Sigmoid colon (tissue), 3 donors: ENCODE measurements at regions not wholly inside any gene's neighbourhood (a gene's known extent, or its start where the extent isn't known, plus 50 kb on each side); places are given as distances from the start of the nearest gene placed in this dataset.

ENCODE experiments used
- CTCF ChIP-seq, 4 experiments: fragments of 450-650 bp in 3 of 4; fragments of 200-600 bp in 1 of 4; IDR thresholded peaks; one replicate each; pipeline ENCODE4 v1.5.1; 2016 to 2019; ENCODE audit warnings: antibody characterized with exemption in 4 of 4, mild to moderate bottlenecking in 3 of 4, moderate library complexity in 2 of 4
- POLR2A ChIP-seq, 2 donors: fragments of 450-650 bp; IDR thresholded peaks; one replicate each; pipeline ENCODE4 v1.6.1; 2016; ENCODE audit warnings: antibody characterized with exemption in 2 of 2, mild to moderate bottlenecking in 2 of 2, moderate library complexity in 2 of 2

- TF ChIP-seq POLR2A (IDR thresholded peaks at IDR 0.05) (no peak), CTCF (IDR thresholded peaks at IDR 0.05) (no peak)
Observed at GRCh38 chr11:31884080-31884479, 73.0 kb upstream of the PAX6 start.
